A549 (cell line): ENCODE measurements at regions not wholly inside any gene's neighbourhood (a gene's known extent, or its start where the extent isn't known, plus 50 kb on each side); places are given as distances from the start of the nearest gene placed in this dataset.

Source experiments
- ELK1 ChIP-seq: fragments of 150-350 bp; IDR thresholded peaks from 2 replicates; pipeline ENCODE4 v1.6.1; 2014; ENCODE audit warnings: low read depth, mild to moderate bottlenecking, low read length
- HOXA7 ChIP-seq: fragments of 250-450 bp; sonication (Bioruptor Pico); IDR thresholded peaks from 2 replicates; pipeline ENCODE4 v1.5.0; 2020; ENCODE audit warnings: mild to moderate bottlenecking, moderate library complexity
- RAD21 ChIP-seq, 2 experiments: fragments of >200 bp in 1 of 2; sonication (Bioruptor Twin) in 1 of 2; formaldehyde crosslinking in 1 of 2; IDR thresholded peaks in 1 of 2; conservative IDR thresholded peaks in 1 of 2; 2 replicates in 1 of 2; 3 replicates in 1 of 2; pipeline ENCODE4 v1.6.1; 2012 to 2018; ENCODE audit warnings: inconsistent platforms in 1 of 2
- SREBF2 ChIP-seq: fragments of 450-650 bp; IDR thresholded peaks from 2 replicates; pipeline ENCODE4 v1.6.1; 2014; ENCODE audit warnings: mild to moderate bottlenecking, moderate library complexity
- TF ChIP-seq, protein P1 (sequence below): fragments of >200 bp; sonication (Bioruptor Twin); formaldehyde crosslinking; IDR thresholded peaks from 3 replicates; pipeline ENCODE4 v1.5.1; 2016

GRCh38 chr1:82946096-82946605, 1052.8 kb downstream of the TTLL7 start:
- TF ChIP-seq, protein P1, sequence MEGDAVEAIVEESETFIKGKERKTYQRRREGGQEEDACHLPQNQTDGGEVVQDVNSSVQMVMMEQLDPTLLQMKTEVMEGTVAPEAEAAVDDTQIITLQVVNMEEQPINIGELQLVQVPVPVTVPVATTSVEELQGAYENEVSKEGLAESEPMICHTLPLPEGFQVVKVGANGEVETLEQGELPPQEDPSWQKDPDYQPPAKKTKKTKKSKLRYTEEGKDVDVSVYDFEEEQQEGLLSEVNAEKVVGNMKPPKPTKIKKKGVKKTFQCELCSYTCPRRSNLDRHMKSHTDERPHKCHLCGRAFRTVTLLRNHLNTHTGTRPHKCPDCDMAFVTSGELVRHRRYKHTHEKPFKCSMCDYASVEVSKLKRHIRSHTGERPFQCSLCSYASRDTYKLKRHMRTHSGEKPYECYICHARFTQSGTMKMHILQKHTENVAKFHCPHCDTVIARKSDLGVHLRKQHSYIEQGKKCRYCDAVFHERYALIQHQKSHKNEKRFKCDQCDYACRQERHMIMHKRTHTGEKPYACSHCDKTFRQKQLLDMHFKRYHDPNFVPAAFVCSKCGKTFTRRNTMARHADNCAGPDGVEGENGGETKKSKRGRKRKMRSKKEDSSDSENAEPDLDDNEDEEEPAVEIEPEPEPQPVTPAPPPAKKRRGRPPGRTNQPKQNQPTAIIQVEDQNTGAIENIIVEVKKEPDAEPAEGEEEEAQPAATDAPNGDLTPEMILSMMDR: no peak
- TF ChIP-seq RAD21 (conservative IDR thresholded peaks at IDR 0.05 in 1 of 2, IDR thresholded peaks at IDR 0.05 in 1 of 2): no peak
- TF ChIP-seq ELK1: no peak
- TF ChIP-seq HOXA7: no peak
- TF ChIP-seq SREBF2: no peak
